Coronary artery (tissue), 2 donors: ENCODE measurements at regions not wholly inside any gene's neighbourhood (a gene's known extent, or its start where the extent isn't known, plus 50 kb on each side); places are given as distances from the start of the nearest gene placed in this dataset.

ENCODE experiments used
- DNase-seq: peaks from one replicate; pipeline ENCODE4 v3.0.0-alpha.2; 2017; ENCODE audit warnings: low spot score
- H3K27ac ChIP-seq, 2 donors: fragments of 200-600 bp; sonication (generic); one replicate each; pipeline ENCODE4 v1.5.1; 2016 to 2019
- H3K4me3 ChIP-seq: fragments of 200-600 bp; sonication (generic); 2 replicates; pipeline ENCODE4 v1.5.1; 2016; ENCODE audit warnings: mild to moderate bottlenecking, moderate library complexity
- CTCF ChIP-seq: fragments of 200-600 bp; sonication (generic); IDR thresholded peaks from one replicate; pipeline ENCODE4 v1.5.1; 2019; ENCODE audit warnings: antibody characterized with exemption

- DNase-seq = no peak
- TF ChIP-seq CTCF = no peak
- no peak overlapping the region for H3K27ac ChIP-seq
- no peak overlapping the region for H3K4me3 ChIP-seq
Measured at GRCh38 chr2:113838744-113839444, 51.0 kb upstream of the ACTR3 start.

GRCh38 chr2:113838277-113838676 lies 51.6 kb upstream of the ACTR3 start:
- DNase-seq = no peak
- Histone ChIP-seq H3K4me3 (no peak overlapping the region), H3K27ac (no peak overlapping the region)
- no peak for TF ChIP-seq CTCF

GRCh38 chr2:113834051-113834730 lies 55.7 kb upstream of the ACTR3 start:
- Histone ChIP-seq H3K27ac (no peak overlapping the region), H3K4me3 (no peak overlapping the region)
- no peak for TF ChIP-seq CTCF
- no peak for DNase-seq

- DNase-seq = no peak
- no peak for TF ChIP-seq CTCF
Measured at GRCh38 chr2:113832795-113833290, 57.0 kb upstream of the ACTR3 start.

GRCh38 chr2:113831161-113831560 lies 58.7 kb upstream of the ACTR3 start:
- no peak for DNase-seq
- no peak overlapping the region for H3K4me3 ChIP-seq
- TF ChIP-seq CTCF = no peak
- no peak overlapping the region for H3K27ac ChIP-seq

More at GRCh38 chr2:113832795-113833290, 57.0 kb upstream of the ACTR3 start:
- Histone ChIP-seq H3K27ac (no peak overlapping the region), H3K4me3 (no peak overlapping the region)

GRCh38 chr2:113829761-113830160 lies 60.1 kb upstream of the ACTR3 start:
- no peak for DNase-seq
- TF ChIP-seq CTCF = no peak
- Histone ChIP-seq H3K27ac (no peak overlapping the region), H3K4me3 (no peak overlapping the region)

GRCh38 chr2:113829270-113829669 lies 60.6 kb upstream of the ACTR3 start:
- no peak for TF ChIP-seq CTCF
- no peak overlapping the region for H3K4me3 ChIP-seq
- DNase-seq = no peak
- H3K27ac ChIP-seq = no peak overlapping the region
